BJ (cell line): ENCODE measurements at regions not wholly inside any gene's neighbourhood (a gene's known extent, or its start where the extent isn't known, plus 50 kb on each side); places are given as distances from the start of the nearest gene placed in this dataset.

Experiments used
- CTCF ChIA-PET: fragments of 350-600 bp; formaldehyde crosslinking; extraction: SDS; loops from one replicate; lab custom pipeline; 2021; ENCODE audit warnings: antibody characterized with exemption, inconsistent platforms; lab: Yijun Ruan, JAX
- POLR2A ChIA-PET: fragments of 300-600 bp; sonication (Branson Sonifier 250); formaldehyde crosslinking; extraction: SDS; loops from one replicate; lab custom pipeline; 2021; ENCODE audit warnings: antibody characterized with exemption; lab: Charles Lee
- DNase-seq: peaks from one replicate; pipeline ENCODE4 v3.0.0-alpha.2; 2011; ENCODE audit warnings: low read depth
- H3K27me3 ChIP-seq: 2 replicates; pipeline ENCODE4 v1.6.0; 2011; ENCODE audit warnings: low read length; ENCODE audit not compliant: control insufficient read depth, insufficient read depth
- H3K36me3 ChIP-seq: 2 replicates; pipeline ENCODE4 v1.5.1; 2011; ENCODE audit warnings: low read length; ENCODE audit not compliant: control insufficient read depth, insufficient read depth
- H3K4me3 ChIP-seq: 2 replicates; pipeline ENCODE4 v1.5.1; 2011; ENCODE audit warnings: low read depth, mild to moderate bottlenecking, control low read depth, low read length
- TF ChIP-seq, protein P1 (sequence below): IDR thresholded peaks from 2 replicates; pipeline ENCODE4 v1.5.1; 2011; ENCODE audit warnings: low read depth, mild to moderate bottlenecking, control low read depth, inconsistent platforms, low read length, moderate library complexity; ENCODE audit not compliant: insufficient read depth

- DNase-seq: no peak
- no peaks in the 10 kb centered on the region for H3K36me3 ChIP-seq
- H3K27me3 ChIP-seq: no peaks in the 10 kb centered on the region
- ChIA-PET CTCF (no interaction called here), POLR2A (no interaction called here)
- no peak overlapping the region for H3K4me3 ChIP-seq
- TF ChIP-seq, protein P1, sequence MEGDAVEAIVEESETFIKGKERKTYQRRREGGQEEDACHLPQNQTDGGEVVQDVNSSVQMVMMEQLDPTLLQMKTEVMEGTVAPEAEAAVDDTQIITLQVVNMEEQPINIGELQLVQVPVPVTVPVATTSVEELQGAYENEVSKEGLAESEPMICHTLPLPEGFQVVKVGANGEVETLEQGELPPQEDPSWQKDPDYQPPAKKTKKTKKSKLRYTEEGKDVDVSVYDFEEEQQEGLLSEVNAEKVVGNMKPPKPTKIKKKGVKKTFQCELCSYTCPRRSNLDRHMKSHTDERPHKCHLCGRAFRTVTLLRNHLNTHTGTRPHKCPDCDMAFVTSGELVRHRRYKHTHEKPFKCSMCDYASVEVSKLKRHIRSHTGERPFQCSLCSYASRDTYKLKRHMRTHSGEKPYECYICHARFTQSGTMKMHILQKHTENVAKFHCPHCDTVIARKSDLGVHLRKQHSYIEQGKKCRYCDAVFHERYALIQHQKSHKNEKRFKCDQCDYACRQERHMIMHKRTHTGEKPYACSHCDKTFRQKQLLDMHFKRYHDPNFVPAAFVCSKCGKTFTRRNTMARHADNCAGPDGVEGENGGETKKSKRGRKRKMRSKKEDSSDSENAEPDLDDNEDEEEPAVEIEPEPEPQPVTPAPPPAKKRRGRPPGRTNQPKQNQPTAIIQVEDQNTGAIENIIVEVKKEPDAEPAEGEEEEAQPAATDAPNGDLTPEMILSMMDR: no peak
Observed at GRCh38 chr3:167899093-167899492, 163.6 kb downstream of the SERPINI1 start.

- POLR2A ChIA-PET: no interaction called here
- H3K4me3 ChIP-seq: no peak overlapping the region
- H3K27me3 ChIP-seq: no peaks in the 10 kb centered on the region
- TF ChIP-seq, protein P1: no peak
- H3K36me3 ChIP-seq: no peaks in the 10 kb centered on the region
- no peak for DNase-seq
- CTCF ChIA-PET: no interaction called here
Observed at GRCh38 chr3:167898091-167898490, 162.6 kb downstream of the SERPINI1 start.

GRCh38 chr3:167895684-167896083 lies 160.2 kb downstream of the SERPINI1 start:
- no peaks in the 10 kb centered on the region for H3K36me3 ChIP-seq
- ChIA-PET POLR2A (no interaction called here), CTCF (no interaction called here)
- TF ChIP-seq, protein P1: no peak
- H3K4me3 ChIP-seq: no peak overlapping the region
- DNase-seq: no peak
- H3K27me3 ChIP-seq: no peaks in the 10 kb centered on the region

DNA sequence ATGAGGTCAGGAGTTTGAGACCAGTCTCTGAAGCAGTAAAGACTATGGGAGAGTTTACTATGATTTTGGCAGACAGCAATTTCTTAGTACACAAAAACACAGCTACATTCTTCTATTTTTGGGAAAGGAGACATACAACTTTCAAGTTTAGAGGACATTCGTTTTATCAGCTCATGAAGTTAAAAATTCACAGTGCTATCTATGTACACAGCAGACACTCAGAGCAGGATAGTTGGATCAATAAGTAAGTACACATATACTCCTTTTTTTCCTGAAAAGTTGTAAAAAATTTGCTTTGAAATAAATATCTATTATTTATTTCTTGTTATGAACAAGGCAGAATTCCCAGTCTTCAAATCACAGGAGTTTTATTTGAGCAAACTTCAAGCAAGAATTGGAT lies 159.7 kb downstream of the SERPINI1 start:
- Histone ChIP-seq H3K36me3 (no peaks in the 10 kb centered on the region), H3K4me3 (no peak overlapping the region), H3K27me3 (no peaks in the 10 kb centered on the region)
- no peak for DNase-seq
- CTCF ChIA-PET: interaction anchor here (0.7 kb wide), 1 partner anchor 22 kb away, joined by 3 read pairs; no protein-coding TSS in a partner anchor
- POLR2A ChIA-PET: interaction anchor here (0.6 kb wide), 1 partner anchor 152 kb away, joined by 4 read pairs; no protein-coding TSS in a partner anchor
- TF ChIP-seq, protein P1: no peak

- POLR2A ChIA-PET: no interaction called here
- no peak for DNase-seq
- H3K36me3 ChIP-seq: no peaks in the 10 kb centered on the region
- CTCF ChIA-PET: interaction anchor here (1.1 to 1.4 kb wide), 4 partner anchors 11 to 512 kb away, joined by 3 to 4 read pairs (median 4); partner anchors contain the start of gene ZBBX
- no peak overlapping the region for H3K4me3 ChIP-seq
- TF ChIP-seq, protein P1: no peak
- no peaks in the 10 kb centered on the region for H3K27me3 ChIP-seq
Observed at GRCh38 chr3:167892205-167892604, 156.7 kb downstream of the SERPINI1 start.
